Stimulated activated CD4-positive, alpha-beta T cell treated with anti-CD3 and anti-CD28 coated beads, TNF-alpha, amount 100 ng/mL, for 48 hours (primary cell): ENCODE measurements at regions not wholly inside any gene's neighbourhood (a gene's known extent, or its start where the extent isn't known, plus 50 kb on each side); places are given as distances from the start of the nearest gene placed in this dataset.
"Not testable (repeated sequence)": the region's sequence is repeated elsewhere in the genome, so short reads cannot be mapped to it uniquely, and the experiment has no call there.

Experiments
- DNase-seq, 3 donors: peaks; one replicate each; pipeline ENCODE4 v3.0.0-alpha.2; 2020; ENCODE audit warnings: low read depth in 3 of 3

DNA sequence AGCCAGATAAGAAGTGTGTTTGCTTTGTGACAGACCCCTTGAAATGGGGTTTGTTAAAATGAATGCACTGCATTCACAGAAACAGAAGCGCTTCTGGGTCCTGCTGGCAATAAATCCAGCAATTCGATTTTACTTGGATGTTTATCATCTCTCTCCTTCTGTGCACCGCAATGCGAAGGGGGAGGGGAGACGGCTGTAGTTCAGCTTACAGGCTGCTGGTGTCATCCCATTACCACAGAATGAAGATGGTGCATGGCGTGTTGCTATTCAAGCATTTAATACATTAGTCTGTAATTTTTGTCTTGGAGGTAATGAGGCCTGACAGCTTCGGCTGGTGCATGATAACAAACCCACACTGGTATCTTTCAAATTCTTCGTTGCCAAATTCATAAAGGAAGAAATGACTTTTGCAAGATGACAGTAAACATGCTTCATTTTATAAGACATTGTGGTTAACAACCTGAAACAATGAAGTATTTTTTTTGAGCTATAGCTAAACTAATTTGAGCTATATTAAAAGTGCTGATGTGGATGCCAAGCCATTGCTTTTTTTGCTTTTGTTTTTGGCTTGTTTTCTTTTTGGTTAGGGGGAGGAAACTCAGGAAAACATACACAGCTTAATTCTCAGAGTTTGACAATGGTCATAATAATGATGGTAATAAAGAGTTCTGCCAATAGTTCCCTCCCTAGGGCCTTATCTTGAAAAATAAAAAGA lies 418.3 kb downstream of the OTOL1 start:
- no peak for DNase-seq

DNA sequence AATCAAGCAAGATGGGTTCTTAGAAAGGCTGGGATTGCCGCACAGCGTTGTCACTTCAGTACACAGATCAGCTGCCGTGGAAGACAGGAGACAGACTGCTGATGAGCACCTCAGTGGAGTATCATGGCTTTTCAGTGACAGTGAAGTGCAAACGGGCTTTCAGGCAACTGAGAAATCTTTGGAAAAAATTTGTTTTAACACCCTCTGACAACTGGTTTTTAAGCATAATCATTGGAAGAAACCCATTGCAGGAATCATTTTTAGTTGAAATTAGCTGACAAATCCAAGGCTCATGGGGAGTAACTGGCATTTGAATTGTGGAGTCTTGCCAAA lies 418.8 kb downstream of the OTOL1 start:
- DNase-seq = no peak

DNA sequence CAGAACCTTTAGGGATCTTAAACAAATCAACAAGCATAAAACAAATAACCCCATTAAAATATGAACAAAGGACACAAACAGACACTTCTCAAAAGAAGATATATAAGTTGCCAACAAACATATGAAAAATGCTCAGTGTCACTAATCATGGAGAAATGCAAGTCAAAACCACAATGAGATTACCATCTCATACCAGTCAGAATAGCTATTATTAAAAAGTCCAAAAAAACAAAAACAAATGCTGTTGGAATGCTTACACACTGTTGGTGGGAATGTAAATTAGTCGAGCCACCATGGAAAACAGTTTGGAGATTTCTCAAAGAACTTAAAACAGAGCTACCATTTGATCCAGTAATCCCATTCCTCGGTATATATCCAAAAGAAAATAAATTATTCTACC lies 423.6 kb downstream of the OTOL1 start:
- no peak for DNase-seq

DNA sequence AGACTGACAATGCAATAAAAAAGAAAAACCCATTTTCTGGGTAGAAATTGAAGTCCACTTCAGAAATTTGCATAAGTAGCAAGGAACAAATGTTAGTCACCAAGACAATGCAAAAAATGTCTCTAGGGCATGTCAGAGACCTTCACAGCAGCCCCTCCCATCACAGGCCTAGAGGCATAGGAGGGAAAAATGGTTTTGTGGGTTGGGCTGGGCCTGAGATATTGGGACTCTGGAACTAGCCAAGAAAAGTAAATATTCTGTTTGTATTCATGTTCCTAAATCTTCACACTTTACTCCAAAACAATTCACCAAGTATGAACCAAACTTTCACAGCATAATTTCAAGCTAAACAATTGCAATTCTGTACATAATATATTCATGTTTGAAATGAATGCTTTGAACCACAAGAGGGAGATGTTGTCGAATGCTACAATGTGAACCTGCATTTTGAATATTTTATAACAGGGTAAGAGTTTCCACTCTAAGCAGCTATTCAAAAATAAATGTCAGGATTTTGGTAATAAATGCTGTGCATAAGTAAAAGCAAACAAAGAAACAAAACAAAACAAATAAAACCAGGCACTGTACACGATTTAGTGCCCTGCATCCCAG lies 429.2 kb downstream of the OTOL1 start:
- no peak for DNase-seq

DNA sequence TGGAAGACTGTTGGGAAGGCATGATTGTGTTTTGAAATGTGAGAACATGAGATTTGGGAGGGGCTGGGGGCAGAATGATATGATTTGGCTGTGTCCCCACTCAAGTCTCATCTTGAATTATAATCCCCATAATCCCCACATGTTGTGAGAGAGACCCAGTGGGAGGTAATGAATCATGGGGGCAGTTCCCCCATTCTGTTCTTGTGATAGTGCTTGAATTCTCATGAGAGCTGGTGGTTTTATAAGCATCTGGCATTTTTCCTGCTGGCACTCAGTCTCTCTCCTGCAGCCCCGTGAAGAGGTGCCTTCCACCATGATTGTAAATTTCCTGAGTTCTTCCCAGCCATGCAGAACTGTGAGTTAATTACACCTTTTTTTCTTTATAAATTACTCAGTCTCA lies 430.5 kb downstream of the OTOL1 start:
- no peak for DNase-seq

DNA sequence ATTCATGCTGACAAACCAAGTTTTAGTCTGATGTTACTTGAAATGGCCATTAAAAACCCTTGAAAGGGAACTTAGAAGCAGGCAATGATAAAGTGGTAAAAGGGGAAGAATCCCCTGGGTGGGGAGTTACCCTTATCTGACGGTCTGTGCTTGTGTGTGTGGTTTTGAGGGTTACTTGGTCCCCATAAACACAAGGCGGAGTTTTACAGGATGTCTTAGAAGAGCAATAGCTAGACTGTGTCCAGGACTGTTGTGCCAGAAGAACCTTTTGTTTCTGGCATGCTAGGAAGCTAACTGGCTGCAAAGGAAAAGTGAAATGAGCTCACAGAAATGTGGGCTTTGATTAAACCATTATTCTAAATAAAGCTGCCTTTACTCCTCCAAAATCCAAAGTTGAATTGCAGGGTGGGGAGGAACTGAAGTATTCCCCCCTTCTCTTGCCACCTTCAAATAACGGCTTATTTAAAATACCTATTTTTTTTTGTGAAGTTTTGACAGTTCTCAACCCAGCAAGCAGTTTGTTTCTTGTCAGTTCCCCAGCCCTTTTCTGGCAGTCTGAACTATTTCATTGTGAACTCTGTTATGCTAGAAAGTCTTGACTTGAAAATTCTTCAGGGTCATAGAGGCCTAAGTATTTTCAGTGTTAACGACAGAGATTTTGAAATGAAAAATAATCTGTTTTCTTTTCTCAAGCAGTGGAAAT lies 443.5 kb downstream of the OTOL1 start:
- DNase-seq = no peak

DNA sequence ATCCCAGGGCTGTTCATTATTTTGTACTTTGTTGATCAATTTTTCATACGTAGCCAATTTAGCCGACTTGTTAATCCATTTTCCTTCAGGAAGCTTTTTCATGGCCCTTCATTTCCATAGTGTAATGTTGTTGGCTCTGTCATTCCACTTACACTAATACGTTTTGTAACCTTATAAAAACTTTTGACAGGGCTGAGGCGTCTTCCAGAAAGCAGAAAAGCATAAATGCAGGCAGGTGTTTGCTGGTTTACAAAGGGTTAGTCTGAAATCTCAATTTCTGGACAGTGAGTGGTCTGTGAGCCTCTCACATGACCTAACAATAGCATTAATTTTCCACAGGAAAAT lies 444.0 kb downstream of the OTOL1 start:
- no peak for DNase-seq

DNA sequence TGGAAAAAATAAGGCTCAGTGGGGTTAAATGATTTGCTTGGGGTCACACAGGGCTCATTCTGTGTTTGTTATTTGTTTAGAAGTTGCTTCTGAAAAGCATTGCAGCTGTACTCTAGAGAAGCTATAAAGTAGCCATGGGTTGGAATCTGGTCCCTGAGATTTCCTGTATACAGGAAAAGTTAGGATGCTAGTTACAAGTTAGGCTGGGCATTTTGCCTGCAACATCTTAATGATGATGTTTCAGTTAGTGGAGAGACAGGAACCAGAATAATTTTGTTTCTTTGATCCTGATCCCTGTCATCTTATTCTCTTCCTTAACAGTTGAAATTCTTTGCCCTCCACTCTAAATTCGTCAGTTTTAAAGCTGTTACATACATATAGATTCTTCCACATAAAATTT lies 445.3 kb downstream of the OTOL1 start:
- DNase-seq = no peak

DNA sequence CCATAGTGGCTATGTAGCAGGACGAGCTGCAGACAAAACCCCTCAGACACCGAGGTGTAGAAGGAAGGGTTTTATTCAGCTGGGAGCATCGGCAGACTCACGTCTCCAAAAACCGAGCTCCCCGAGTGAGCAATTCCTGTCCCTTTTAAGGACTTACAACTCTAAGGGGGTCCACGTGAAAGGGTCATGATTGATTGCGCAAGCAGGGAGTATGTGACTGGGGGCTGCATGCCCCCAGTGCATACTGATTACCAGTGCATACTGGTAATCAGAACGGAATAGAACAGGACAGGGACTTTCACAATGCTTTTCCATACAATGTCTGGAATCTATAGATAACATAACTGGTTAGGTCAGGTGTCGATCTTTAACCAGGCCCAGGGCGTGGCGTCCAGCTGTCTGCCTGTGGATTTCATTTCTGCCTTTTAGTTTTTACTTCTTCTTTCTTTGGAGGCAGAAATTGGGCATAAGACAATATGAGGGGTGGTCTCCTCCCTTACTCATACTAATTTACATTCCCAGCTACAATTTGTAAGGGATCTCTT lies 447.3 kb downstream of the OTOL1 start:
- DNase-seq = not testable (repeated sequence)

DNA sequence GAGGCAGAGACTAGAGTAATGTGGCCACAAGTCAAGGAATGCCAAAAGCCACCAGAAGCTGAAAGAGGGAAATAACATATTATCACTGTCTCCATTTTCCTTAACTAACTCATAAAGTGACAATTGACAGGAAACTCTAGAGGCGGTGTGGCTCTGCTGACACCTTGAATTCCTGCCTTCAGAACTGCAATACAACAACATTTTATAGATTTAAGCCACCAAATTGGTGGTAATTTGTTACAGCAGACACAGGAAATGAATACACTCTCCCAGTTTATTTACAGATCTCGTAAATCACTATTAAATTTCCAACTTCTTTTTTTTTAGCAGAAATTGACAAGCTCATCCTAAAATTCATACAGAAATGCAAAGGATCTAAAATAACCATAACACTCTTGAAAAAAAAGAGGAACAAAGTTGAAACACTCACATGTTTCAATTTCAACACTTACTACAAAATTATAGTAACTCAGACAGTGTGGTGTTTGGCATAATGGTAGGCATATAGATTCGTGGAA lies 449.9 kb downstream of the OTOL1 start:
- no peak for DNase-seq

DNA sequence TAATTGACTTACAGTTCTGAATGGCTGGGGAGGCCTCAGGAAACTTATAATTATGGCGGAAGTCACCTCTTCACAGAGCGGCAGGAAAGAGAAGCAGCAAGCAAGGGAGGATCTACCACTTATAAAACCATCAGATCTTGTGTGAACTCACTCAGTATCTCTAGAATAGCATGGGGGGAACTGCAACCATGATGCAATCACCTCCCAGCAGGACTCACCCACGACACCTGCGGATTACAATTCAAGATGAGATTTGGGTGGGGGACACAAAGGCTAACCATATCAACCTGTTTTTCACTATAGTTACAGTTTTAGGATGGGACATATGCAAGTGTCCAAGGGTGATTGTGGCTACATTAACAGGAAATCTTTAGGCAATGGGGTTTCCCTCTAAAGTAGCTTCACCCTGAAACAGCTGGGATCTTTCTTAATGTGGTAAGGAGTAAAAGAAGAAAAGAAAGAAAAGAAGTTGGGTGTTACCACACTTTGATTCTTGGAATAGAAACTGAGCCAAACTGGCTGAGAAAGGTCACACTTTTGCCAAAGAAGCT lies 453.8 kb downstream of the OTOL1 start:
- DNase-seq = no peak

DNA sequence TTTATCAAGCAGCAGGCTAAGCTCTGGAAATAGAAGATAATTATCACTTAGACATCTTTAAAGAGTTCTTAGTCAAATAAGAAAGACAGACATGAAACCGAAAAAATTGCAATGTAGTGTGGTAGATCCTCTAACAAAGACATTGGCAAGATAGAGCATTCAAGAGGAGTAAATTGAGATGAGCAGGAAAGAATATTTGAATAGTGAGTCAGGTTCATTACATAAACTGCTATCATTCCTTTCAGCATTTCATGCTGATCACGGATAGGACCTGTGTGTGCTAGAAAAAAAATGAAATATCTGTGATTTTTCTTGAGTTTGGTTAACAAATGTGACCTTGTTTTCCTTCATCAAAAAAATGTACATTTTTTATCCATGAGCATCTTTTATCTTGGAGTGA lies 460.9 kb downstream of the OTOL1 start:
- no peak for DNase-seq

DNA sequence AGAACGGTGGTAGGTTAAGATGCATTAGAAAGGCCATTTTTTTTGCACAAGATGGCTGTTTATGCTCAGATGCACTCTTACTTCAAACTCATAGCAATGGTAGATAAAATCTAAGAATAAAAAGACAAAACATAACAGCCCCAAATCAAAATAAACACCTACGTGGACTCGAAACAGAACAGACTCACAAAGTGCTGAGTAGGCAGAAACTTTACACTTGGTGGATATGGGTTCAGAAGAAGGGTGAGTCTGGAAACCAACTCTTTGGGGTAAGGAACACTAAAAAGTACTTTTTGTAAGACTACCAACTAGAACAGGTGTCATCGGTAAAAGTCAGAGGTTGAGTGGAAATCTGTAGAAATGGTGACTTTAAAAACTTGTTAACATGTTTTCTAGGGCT lies 468.2 kb downstream of the OTOL1 start:
- DNase-seq = no peak

DNA sequence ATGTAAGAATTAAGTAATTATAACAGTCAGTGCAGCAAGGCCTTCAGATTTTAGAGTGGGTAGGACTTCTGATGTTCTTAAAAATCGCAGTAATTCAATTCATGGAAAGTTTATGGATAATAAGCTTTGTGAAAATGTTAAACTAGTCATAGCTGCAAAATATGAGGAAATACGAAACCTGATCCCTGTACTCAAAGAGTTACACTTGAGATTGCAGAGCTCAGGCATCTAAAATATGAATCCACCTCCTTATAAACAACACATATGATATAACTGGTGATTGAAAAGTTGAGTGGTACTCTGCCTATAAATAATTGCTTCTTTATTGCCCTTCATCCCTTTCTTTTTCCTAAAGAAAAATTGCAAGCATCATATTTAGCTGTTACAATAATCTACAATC lies 473.3 kb downstream of the OTOL1 start:
- no peak for DNase-seq

DNA sequence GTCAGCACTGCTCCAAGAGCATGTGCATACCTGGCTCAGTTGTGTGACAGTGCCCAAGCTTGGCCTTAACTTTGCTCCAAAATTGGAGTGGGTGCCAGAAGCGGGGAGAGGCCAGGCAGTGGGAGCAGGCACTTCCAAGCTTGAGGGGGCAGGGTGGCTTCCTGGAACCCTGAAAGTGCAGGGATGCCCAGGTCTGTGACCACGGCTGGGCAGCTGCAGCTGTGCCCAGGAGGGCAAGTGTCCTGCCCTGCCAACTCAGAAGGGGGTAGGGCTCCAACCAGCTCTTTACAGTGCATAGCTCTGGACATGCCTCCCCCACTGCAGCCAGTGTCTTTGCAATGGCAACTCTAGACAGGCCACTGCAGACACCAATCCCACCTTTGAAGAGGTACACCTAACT lies 478.6 kb downstream of the OTOL1 start:
- DNase-seq = no peak

DNA sequence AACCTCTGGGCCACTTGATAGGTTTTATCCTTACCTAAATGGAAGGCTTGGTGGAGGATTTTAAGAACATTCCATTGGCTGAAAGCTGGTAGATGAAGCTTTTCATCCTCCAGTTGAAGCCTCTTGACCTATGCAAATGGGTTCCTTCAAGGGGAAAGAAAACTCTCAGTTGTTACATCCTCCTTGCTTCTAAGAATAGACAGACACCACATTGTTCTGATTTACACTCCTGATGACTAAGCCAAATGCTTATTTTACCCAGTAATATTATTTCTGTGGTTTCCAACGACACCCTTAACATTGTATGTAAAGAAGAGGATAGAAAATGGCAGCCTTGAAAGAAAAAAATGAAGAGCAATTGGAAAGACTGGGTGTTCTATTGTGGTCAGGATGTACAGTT lies 480.5 kb downstream of the OTOL1 start:
- DNase-seq = no peak

DNA sequence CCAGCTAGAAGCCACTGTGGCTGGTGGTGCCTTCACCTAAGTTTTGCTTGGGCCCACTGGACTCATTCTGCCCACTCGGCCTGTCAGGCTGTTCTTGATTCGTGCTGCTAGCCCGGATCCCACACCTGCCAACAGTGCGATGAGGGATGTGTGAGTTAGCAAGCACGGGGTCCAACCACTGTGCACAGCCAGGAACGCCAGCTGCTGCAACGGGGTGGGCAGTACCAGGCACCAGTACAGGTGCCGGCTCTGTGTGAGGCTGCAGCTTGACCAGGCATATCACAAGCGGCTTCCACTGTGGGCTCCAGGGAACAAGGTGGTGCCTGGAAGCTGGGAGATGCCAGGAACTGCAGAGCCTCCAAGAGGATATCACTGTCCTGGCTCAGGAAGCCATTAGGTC lies 481.2 kb downstream of the OTOL1 start:
- DNase-seq = no peak

DNA sequence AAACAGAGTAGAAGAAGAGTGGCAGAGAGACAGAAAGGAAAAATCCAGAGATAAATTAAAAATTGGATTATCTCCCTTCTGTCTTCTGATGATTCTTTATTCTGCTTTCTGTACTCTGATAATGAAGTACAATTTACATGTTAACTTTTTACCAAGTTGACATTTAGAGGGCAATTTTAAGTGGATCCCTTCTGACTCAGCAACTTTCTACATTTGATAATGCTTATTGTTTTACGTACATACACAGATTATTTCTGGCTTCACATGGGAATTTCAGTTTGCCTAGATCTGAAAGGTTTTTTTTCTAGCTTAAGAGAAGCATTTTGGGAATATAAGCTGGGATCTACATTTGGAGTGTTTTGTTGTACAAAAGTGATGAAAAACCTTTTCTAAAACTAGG lies 491.3 kb downstream of the OTOL1 start:
- no peak for DNase-seq

DNA sequence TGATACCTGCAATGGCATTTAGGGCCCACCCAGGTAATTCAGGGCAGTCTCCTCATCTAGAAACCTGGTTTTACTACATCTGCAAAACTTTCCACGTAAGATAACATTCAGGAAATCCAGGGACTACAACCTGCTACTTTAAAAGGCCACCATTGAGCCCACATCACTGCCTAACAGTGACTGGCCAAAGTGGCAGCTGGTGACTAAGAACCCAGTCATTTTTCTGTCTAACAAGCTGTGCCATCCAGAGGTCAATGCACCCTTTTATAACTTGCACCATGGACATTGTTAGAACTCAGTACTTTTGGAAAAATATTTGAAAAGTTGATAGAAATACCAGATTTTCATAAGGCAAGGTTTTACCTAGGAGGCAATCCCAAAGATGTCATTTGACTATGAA lies 492.4 kb downstream of the OTOL1 start:
- no peak for DNase-seq

DNA sequence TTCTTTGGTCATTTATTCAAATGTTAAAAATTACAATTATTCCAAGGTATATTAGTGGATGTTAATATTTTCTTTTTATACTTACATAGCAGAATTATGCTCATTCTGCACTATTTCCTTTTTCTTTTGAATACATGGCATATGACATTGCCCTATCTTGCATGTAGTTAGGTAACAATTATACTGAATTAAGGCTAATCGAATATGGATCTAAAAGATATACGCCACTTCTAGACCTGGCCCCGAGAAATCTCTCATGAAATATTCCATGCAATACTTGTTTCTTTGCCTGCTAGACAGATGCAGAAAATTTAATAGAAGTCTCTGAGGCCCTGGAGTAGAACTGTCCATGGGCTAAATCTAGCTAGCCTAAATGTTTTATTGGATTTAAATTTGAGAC lies 493.4 kb downstream of the OTOL1 start:
- no peak for DNase-seq

DNA sequence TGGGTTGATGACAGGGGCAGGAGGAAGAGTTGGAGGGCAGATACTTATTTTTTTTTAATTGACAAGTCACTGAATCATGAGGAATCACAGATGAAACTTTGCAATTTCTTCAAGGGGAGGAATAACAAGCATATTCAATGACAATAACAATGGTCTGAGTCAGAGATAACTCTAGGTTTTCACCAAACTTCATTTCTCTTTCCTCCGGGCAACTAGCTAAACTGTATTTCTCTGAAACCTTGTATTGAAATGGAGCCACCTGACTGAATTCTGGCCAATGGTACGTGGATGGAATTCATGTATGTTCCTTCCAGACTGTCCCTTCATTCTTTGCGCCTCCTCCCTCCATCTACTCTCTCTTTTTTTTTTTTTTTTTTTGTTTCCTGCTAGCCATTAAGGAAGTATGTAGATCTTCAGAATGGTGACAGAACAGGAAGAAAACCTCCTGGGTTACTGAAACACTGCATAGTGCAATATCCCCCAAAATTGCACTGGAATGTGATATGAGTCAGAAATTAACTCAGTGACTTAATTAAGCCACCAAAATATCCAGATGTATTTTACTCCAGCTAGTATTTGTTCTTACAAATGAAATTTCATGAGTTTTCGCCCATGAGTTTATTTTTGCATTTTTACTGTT lies 495.4 kb downstream of the OTOL1 start:
- DNase-seq = no peak

DNA sequence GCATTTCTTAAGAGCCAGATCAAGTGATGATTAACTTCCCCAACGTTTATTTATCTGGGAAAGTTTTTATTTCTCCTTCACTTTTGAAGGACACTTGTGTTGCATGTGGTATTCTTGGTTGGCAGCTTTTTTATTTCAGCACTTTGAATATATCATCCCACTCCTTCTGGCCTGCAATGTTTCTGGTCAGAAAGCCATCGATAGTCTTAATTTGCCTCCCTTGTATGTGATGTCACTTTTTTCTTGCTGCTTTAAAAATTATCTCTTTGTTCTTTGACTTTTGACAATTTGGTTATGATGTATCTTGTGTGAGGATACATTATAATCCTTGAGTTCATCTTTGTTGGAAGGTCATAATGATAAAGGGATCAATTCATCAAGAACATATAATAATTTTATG lies 503.2 kb downstream of the OTOL1 start:
- no peak for DNase-seq
